Lung (tissue), 11 donors: ENCODE measurements at regions not wholly inside any gene's neighbourhood (a gene's known extent, or its start where the extent isn't known, plus 50 kb on each side); places are given as distances from the start of the nearest gene placed in this dataset.

Source experiments
- ATAC-seq: fragments of 200-7000 bp; cut with Tn5 transposase; one replicate; pipeline ENCODE4 v1.9.1; 2020; ENCODE audit warnings: moderate number of reproducible peaks; ENCODE audit not compliant: insufficient read depth, low FRiP score
- DNase-seq, 3 donors: peaks; one replicate each; pipeline ENCODE4 v3.0.0-alpha.2; 2013 to 2017
- H3K27ac ChIP-seq, 2 donors: one replicate each; pipeline ENCODE4 v1.5.1; 2013; ENCODE audit warnings: mild to moderate bottlenecking in 2 of 2, moderate library complexity in 2 of 2, control low read depth in 1 of 2, inconsistent platforms in 1 of 2, low read depth in 1 of 2, low read length in 1 of 2
- H3K27me3 ChIP-seq, 3 donors: one replicate each; pipeline ENCODE4 v1.5.1; 2013; ENCODE audit warnings: low read length in 2 of 3; ENCODE audit not compliant: control insufficient read depth in 3 of 3, insufficient read depth in 3 of 3
- H3K36me3 ChIP-seq, 4 donors: one replicate each; pipeline ENCODE4 v1.5.1; 2013; ENCODE audit warnings: low read length in 4 of 4, mild to moderate bottlenecking in 1 of 4, moderate library complexity in 1 of 4; ENCODE audit not compliant: control insufficient read depth in 4 of 4, insufficient read depth in 4 of 4
- H3K4me1 ChIP-seq, 5 donors: one replicate each; pipeline ENCODE4 v1.5.1; 2013; ENCODE audit warnings: low read length in 5 of 5, mild to moderate bottlenecking in 2 of 5, moderate library complexity in 1 of 5; ENCODE audit not compliant: control insufficient read depth in 5 of 5, insufficient read depth in 5 of 5
- H3K4me3 ChIP-seq: one replicate; pipeline ENCODE4 v1.5.1; 2013; ENCODE audit warnings: mild to moderate bottlenecking, control low read depth, moderate library complexity
- H3K9ac ChIP-seq, 2 donors: one replicate each; pipeline ENCODE4 v1.5.1; 2013; ENCODE audit warnings: low read length in 2 of 2, control low read depth in 1 of 2; ENCODE audit not compliant: insufficient read depth in 1 of 2
- H3K9me3 ChIP-seq, 4 donors: one replicate each; pipeline ENCODE4 v1.5.1; 2013; ENCODE audit warnings: low read length in 3 of 4, mild to moderate bottlenecking in 1 of 4, moderate library complexity in 1 of 4; ENCODE audit not compliant: control insufficient read depth in 4 of 4, insufficient read depth in 3 of 4
- CTCF ChIP-seq: IDR thresholded peaks from 2 replicates; pipeline ENCODE4 v1.5.1; 2012; ENCODE audit warnings: mild to moderate bottlenecking; ENCODE audit errors: control extremely low read depth, extremely low read depth
- WGBS, 2 donors: extraction: QIAGEN DNeasy Blood & Tissue Kit; methylation state at CpG; one replicate each; pipeline ENCODE4 v1.1.7; 2013; 5-methylcytosine and 5-hydroxymethylcytosine counted together
- donor health status: control.
- donor health status: control.
- donor health status: Bipolar disorder and iron deficiency.
- donor health status: healthy.
- donor health status: DM: yes; HTN: yes; CAD: no.

- H3K27me3 ChIP-seq = no peaks in the 10 kb centered on the region
- DNase-seq (no peak), ATAC-seq (no peak)
- H3K4me3 ChIP-seq = no peak overlapping the region
- H3K27ac ChIP-seq = no peak overlapping the region
- no peak for TF ChIP-seq CTCF
- 86% methylated on average over 7 of the region's 7 CpGs for WGBS, 2 donors
- peaks cover 0 to 2% (median 0%) of the 10 kb centered on the region in 4 donors for H3K9me3 ChIP-seq
- H3K9ac ChIP-seq = no peak overlapping the region
- H3K36me3 ChIP-seq = no peaks in the 10 kb centered on the region
- peaks cover 0 to 2% (median 0%) of the 10 kb centered on the region in 5 donors for H3K4me1 ChIP-seq
Observed at GRCh38 chr19:31144075-31144870, 205.0 kb downstream of the TSHZ3 start.

GRCh38 chr19:31141301-31141700 lies 207.9 kb downstream of the TSHZ3 start:
- H3K9ac ChIP-seq = no peak overlapping the region
- peaks cover 0 to 2% (median 0%) of the 10 kb centered on the region in 4 donors for H3K9me3 ChIP-seq
- no peak overlapping the region for H3K4me3 ChIP-seq
- WGBS, 2 donors = 68 to 80% methylated on average over 3 of the region's 3 CpGs
- H3K36me3 ChIP-seq = no peaks in the 10 kb centered on the region
- DNase-seq (no peak), ATAC-seq (no peak)
- TF ChIP-seq CTCF = no peak
- no peaks in the 10 kb centered on the region for H3K27me3 ChIP-seq
- H3K4me1 ChIP-seq = no peaks in the 10 kb centered on the region
- H3K27ac ChIP-seq = no peak overlapping the region

GRCh38 chr19:31140717-31141116 lies 208.5 kb downstream of the TSHZ3 start:
- Histone ChIP-seq H3K4me1 (no peaks in the 10 kb centered on the region), H3K36me3 (no peaks in the 10 kb centered on the region), H3K27ac (no peak overlapping the region), H3K9ac (no peak overlapping the region), H3K9me3 (peaks cover 0 to 2% (median 0%) of the 10 kb centered on the region in 4 donors), H3K27me3 (no peaks in the 10 kb centered on the region), H3K4me3 (no peak overlapping the region)
- DNase-seq (peak in 2 of 3 donors; percentile 25 to 29), ATAC-seq (no peak)
- 30 to 42% methylated on average over 6 of the region's 6 CpGs for WGBS, 2 donors
- TF ChIP-seq CTCF = no peak
